ENCODE measurements at regions not wholly inside any gene's neighbourhood (a gene's known extent, or its start where the extent isn't known, plus 50 kb on each side); places are given as distances from the start of the nearest gene placed in this dataset.
"Not testable (repeated sequence)": the region's sequence is repeated elsewhere in the genome, so short reads cannot be mapped to it uniquely, and the experiment has no call there.

GRCh38 chr10:33037726-33038125, 79.7 kb upstream of the ITGB1 start:
- Histone ChIP-seq H2AFZ (ENCODE audit: low read length, unreplicated experiment) (no peak overlapping the region), H3K27ac (ENCODE audit: low read depth, low read length) (no peak overlapping the region), H3K27me3 (ENCODE audit: insufficient read depth, low read length) (no peaks in the 10 kb centered on the region), H3K4me1 (ENCODE audit: control insufficient read depth, insufficient read depth, low read length, unreplicated experiment) (peaks cover 7% of the 10 kb centered on the region), H3K4me3 (ENCODE audit: low read depth, low read length) (no peak overlapping the region), H3K36me3 (ENCODE audit: insufficient read depth, low read length) (peaks cover 7% of the 10 kb centered on the region; the same call in 1 of the 2 replicates), H3K79me2 (ENCODE audit: control insufficient read depth, insufficient read depth, low read length, unreplicated experiment) (no peaks in the 10 kb centered on the region)

- H3K4me3 ChIP-seq (ENCODE audit: low read depth, low read length): no peak overlapping the region
- H3K27me3 ChIP-seq (ENCODE audit: insufficient read depth, low read length): no peaks in the 10 kb centered on the region
- H3K79me2 ChIP-seq (ENCODE audit: control insufficient read depth, insufficient read depth, low read length, unreplicated experiment): no peaks in the 10 kb centered on the region
- peaks cover 14% of the 10 kb centered on the region for H3K4me1 ChIP-seq (ENCODE audit: control insufficient read depth, insufficient read depth, low read length, unreplicated experiment)
- no peak overlapping the region for H3K27ac ChIP-seq (ENCODE audit: low read depth, low read length)
- H3K36me3 ChIP-seq (ENCODE audit: insufficient read depth, low read length): peaks cover 7% of the 10 kb centered on the region; the same call in 1 of the 2 replicates
- H2AFZ ChIP-seq (ENCODE audit: low read length, unreplicated experiment): no peak overlapping the region
These were observed 78.6 kb upstream of the ITGB1 start for GRCh38 chr10:33036670-33037069.

DNA sequence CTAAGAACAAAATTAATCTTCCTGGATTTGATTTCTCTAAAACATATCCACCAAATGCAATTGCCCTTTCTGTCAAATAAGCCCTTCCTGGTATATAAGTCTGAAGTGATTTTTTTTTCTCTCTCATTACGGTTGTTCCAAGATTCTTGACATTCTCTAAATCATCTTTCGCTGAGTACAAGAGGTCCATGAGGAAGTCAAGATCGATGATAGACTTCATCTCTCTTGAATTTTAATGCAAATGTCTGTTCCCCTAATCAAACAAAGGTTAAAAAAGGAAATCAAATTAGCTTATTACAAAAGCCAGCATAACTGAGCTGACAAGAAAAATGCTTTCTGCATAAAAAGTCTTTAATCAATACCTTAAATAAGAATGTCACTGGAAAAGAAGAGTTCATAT, 77.4 kb upstream of the ITGB1 start:
- Histone ChIP-seq H3K4me1 (ENCODE audit: control insufficient read depth, insufficient read depth, low read length, unreplicated experiment) (peaks cover 14% of the 10 kb centered on the region), H2AFZ (ENCODE audit: low read length, unreplicated experiment) (no peak overlapping the region), H3K36me3 (ENCODE audit: insufficient read depth, low read length) (peaks cover 7% of the 10 kb centered on the region; the same call in 1 of the 2 replicates), H3K4me3 (ENCODE audit: low read depth, low read length) (no peak overlapping the region), H3K79me2 (ENCODE audit: control insufficient read depth, insufficient read depth, low read length, unreplicated experiment) (no peaks in the 10 kb centered on the region), H3K27me3 (ENCODE audit: insufficient read depth, low read length) (no peaks in the 10 kb centered on the region), H3K27ac (ENCODE audit: low read depth, low read length) (no peak overlapping the region)

DNA sequence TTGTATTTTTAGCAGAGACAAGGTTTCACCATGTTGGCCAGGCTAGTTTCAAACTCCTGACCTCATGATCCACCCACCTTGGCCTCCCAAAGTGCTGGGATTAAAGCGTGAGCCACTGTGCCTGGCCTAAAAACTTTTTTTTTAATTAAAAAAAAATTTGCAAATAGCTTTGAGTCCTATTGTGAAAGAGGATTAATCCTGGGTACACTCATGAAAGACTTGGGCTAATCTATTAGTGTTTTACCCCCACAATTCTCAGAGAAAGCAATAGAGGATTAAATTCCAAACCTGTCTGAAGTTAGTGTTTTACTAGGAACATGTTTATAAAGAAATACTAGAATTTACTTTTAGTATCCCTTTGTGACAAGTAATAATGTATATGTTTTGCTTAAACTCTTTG, 76.9 kb upstream of the ITGB1 start:
- H2AFZ ChIP-seq (ENCODE audit: low read length, unreplicated experiment): no peak overlapping the region

GRCh38 chr10:33032654-33033151, 74.7 kb upstream of the ITGB1 start:
- Histone ChIP-seq H3K27ac (ENCODE audit: low read depth, low read length) (peak overlapping the region; percentile 95), H3K36me3 (ENCODE audit: insufficient read depth, low read length) (peaks cover 5% of the 10 kb centered on the region; the same call in 1 of the 2 replicates), H3K79me2 (ENCODE audit: control insufficient read depth, insufficient read depth, low read length, unreplicated experiment) (no peaks in the 10 kb centered on the region), H3K4me1 (ENCODE audit: control insufficient read depth, insufficient read depth, low read length, unreplicated experiment) (peaks cover 14% of the 10 kb centered on the region), H3K27me3 (ENCODE audit: insufficient read depth, low read length) (no peaks in the 10 kb centered on the region), H2AFZ (ENCODE audit: low read length, unreplicated experiment) (peak overlapping the region; percentile 76), H3K4me3 (ENCODE audit: low read depth, low read length) (peak overlapping the region; percentile 60)

More for the DNA sequence above, 76.9 kb upstream of the ITGB1 start:
- Histone ChIP-seq H3K4me1 (ENCODE audit: control insufficient read depth, insufficient read depth, low read length, unreplicated experiment) (peaks cover 14% of the 10 kb centered on the region), H3K27ac (ENCODE audit: low read depth, low read length) (no peak overlapping the region), H3K27me3 (ENCODE audit: insufficient read depth, low read length) (no peaks in the 10 kb centered on the region), H3K79me2 (ENCODE audit: control insufficient read depth, insufficient read depth, low read length, unreplicated experiment) (no peaks in the 10 kb centered on the region), H3K36me3 (ENCODE audit: insufficient read depth, low read length) (peaks cover 7% of the 10 kb centered on the region; the same call in 1 of the 2 replicates), H3K4me3 (ENCODE audit: low read depth, low read length) (no peak overlapping the region)

DNA sequence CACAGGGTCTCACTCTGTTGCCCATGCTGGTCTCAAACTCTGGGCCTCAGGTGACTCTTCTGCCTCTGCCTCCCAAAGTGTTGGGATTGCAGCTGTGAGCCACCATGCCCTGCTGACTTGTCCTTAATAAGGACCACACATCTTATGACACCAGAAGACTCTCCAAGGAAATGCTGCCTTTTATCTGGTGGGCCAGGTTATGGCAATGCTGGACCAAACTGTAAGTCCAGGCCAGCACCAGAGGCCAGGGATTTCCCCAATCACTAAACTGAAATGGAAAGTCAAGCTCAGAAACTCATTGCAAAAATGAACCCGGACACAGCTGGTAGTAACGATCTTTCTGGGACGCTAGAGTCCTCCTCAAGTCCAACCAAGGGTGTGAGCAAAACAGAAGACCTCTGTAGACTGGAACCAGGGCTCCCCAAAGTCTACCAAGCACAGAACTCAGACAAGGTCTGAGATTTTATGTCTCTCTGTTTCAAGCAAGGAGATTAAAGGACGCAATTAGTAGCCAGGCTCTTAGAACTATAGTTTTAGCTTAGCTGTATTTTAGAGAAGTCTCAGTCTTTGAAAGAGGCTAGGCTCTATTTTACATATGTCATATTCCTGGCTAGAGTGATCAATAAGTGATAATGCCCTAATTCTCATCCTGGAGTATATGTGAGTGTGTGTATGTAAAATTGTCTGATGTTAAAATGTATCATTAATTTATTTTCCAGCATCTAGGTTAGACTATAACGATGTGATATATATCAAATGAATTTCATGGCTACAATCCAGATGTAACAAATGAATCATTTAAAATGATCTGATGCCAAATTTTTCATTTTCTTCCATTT, 74.0 kb upstream of the ITGB1 start:
- Histone ChIP-seq H3K4me1 (ENCODE audit: control insufficient read depth, insufficient read depth, low read length, unreplicated experiment) (peaks cover 14% of the 10 kb centered on the region), H3K27me3 (ENCODE audit: insufficient read depth, low read length) (no peaks in the 10 kb centered on the region), H3K79me2 (ENCODE audit: control insufficient read depth, insufficient read depth, low read length, unreplicated experiment) (no peaks in the 10 kb centered on the region), H3K36me3 (ENCODE audit: insufficient read depth, low read length) (no peaks in the 10 kb centered on the region), H2AFZ (ENCODE audit: low read length, unreplicated experiment) (peak overlapping the region; percentile 29), H3K27ac (ENCODE audit: low read depth, low read length) (peak overlapping the region; percentile 95), H3K4me3 (ENCODE audit: low read depth, low read length) (peak overlapping the region; percentile 60)

DNA sequence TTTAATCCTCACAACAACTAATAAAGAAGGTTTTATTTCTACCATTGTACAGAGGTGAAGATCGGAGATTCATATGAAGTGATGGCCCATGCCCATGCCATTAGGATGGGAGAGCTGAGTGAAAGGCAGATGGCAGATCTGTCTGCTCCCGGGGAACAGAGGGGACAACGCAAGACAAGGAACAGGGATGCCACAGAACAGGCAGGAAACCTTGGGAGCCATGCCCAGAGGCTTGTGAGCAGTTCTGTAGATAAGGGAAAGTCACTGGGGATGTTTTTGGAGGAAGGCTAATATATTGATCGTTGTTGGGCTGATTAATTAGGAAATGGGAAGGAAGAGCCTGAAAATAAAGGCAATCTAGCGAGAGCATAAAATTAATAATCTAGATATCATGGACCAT, 73.1 kb upstream of the ITGB1 start:
- Histone ChIP-seq H3K36me3 (ENCODE audit: insufficient read depth, low read length) (no peaks in the 10 kb centered on the region), H2AFZ (ENCODE audit: low read length, unreplicated experiment) (no peak overlapping the region), H3K4me1 (ENCODE audit: control insufficient read depth, insufficient read depth, low read length, unreplicated experiment) (peaks cover 14% of the 10 kb centered on the region), H3K27ac (ENCODE audit: low read depth, low read length) (no peak overlapping the region), H3K4me3 (ENCODE audit: low read depth, low read length) (no peak overlapping the region), H3K27me3 (ENCODE audit: insufficient read depth, low read length) (no peaks in the 10 kb centered on the region), H3K79me2 (ENCODE audit: control insufficient read depth, insufficient read depth, low read length, unreplicated experiment) (no peaks in the 10 kb centered on the region)

GRCh38 chr10:33028515-33028914, 70.5 kb upstream of the ITGB1 start:
- H2AFZ ChIP-seq (ENCODE audit: low read length, unreplicated experiment); H3K27me3 ChIP-seq (ENCODE audit: insufficient read depth, low read length); H3K4me3 ChIP-seq (ENCODE audit: low read depth, low read length); H3K27ac ChIP-seq (ENCODE audit: low read depth, low read length); H3K36me3 ChIP-seq (ENCODE audit: insufficient read depth, low read length); H3K79me2 ChIP-seq (ENCODE audit: control insufficient read depth, insufficient read depth, low read length, unreplicated experiment): not testable (repeated sequence)
- peaks cover 14% of the 10 kb centered on the region for H3K4me1 ChIP-seq (ENCODE audit: control insufficient read depth, insufficient read depth, low read length, unreplicated experiment)

DNA sequence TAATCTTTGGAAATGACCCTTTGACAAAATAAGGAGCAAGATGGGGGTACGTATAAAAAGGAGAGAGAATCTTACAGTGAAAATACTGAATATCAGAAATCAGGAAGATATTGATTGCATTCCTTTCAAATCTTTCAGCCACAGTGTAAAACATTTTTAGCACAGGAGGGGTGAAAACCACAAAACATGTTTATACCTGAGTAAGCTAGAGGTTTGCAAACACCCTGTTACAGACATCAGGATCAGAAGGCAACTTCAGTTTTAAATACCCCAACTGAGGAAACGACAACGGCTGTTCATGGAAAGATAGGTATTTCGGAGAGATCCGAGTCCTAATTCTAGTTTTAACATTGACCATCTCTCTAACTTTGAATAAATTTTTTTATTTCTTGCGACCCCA, 69.1 kb upstream of the ITGB1 start:
- Histone ChIP-seq H3K36me3 (ENCODE audit: insufficient read depth, low read length) (no peaks in the 10 kb centered on the region), H3K4me3 (ENCODE audit: low read depth, low read length) (no peak overlapping the region), H2AFZ (ENCODE audit: low read length, unreplicated experiment) (no peak overlapping the region), H3K27ac (ENCODE audit: low read depth, low read length) (no peak overlapping the region), H3K27me3 (ENCODE audit: insufficient read depth, low read length) (no peaks in the 10 kb centered on the region), H3K79me2 (ENCODE audit: control insufficient read depth, insufficient read depth, low read length, unreplicated experiment) (no peaks in the 10 kb centered on the region), H3K4me1 (ENCODE audit: control insufficient read depth, insufficient read depth, low read length, unreplicated experiment) (peaks cover 5% of the 10 kb centered on the region)

DNA sequence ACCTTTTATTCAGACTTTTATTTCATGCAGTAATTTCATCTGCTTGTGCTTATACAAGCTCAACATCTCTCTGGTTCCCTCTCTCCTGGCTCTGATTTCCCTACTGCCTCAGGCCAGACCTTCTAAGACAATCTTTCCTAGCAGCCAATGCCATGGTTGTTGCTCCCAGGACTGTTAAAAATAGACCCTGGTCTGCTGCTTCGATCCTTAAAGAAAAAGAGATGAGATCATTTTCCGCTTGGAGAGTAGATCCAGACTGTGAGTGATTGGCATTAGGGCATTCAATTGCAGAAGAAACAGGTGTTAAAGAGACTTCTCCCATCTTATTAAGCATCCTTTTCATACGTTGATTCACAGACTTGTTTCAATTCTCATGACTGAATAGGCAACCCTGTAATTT, 68.4 kb upstream of the ITGB1 start:
- Histone ChIP-seq H3K79me2 (ENCODE audit: control insufficient read depth, insufficient read depth, low read length, unreplicated experiment) (no peaks in the 10 kb centered on the region), H2AFZ (ENCODE audit: low read length, unreplicated experiment) (no peak overlapping the region), H3K4me1 (ENCODE audit: control insufficient read depth, insufficient read depth, low read length, unreplicated experiment) (no peaks in the 10 kb centered on the region), H3K36me3 (ENCODE audit: insufficient read depth, low read length) (no peaks in the 10 kb centered on the region), H3K27ac (ENCODE audit: low read depth, low read length) (no peak overlapping the region), H3K27me3 (ENCODE audit: insufficient read depth, low read length) (no peaks in the 10 kb centered on the region), H3K4me3 (ENCODE audit: low read depth, low read length) (no peak overlapping the region)

DNA sequence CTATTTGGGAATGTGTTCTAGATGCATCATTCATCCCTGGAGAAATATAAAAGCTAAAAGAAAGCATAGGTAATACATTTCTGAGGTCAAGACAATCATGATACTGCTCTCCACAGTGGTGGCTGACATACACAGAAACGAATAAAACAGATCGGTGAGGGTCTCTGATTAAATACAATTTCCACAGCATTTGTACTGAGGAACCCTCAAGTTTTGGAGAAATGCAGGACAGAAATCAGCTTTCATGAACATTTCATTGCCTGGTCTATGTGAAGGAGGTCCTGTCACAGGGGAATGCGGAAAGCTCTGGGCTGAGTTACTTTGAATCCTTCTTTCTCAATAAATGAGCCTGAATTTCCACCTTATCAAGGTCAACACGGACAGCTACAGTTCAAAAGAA, 67.9 kb upstream of the ITGB1 start:
- no peaks in the 10 kb centered on the region for H3K4me1 ChIP-seq (ENCODE audit: control insufficient read depth, insufficient read depth, low read length, unreplicated experiment)
- no peak overlapping the region for H2AFZ ChIP-seq (ENCODE audit: low read length, unreplicated experiment)
- H3K27ac ChIP-seq (ENCODE audit: low read depth, low read length): no peak overlapping the region
- no peaks in the 10 kb centered on the region for H3K79me2 ChIP-seq (ENCODE audit: control insufficient read depth, insufficient read depth, low read length, unreplicated experiment)
- H3K36me3 ChIP-seq (ENCODE audit: insufficient read depth, low read length): no peaks in the 10 kb centered on the region
- H3K27me3 ChIP-seq (ENCODE audit: insufficient read depth, low read length): no peaks in the 10 kb centered on the region
- no peak overlapping the region for H3K4me3 ChIP-seq (ENCODE audit: low read depth, low read length)

All from ACC112 (cell line).